KMS-11 (cell line): ENCODE measurements at regions not wholly inside any gene's neighbourhood (a gene's known extent, or its start where the extent isn't known, plus 50 kb on each side); places are given as distances from the start of the nearest gene placed in this dataset.

Experiments
- H2AFZ ChIP-seq: fragments of 200-600 bp; sonication (generic); 2 replicates; pipeline ENCODE4 v1.6.1; 2016; ENCODE audit warnings: antibody characterized with exemption, mixed run types, low read depth
- H3K27ac ChIP-seq: fragments of 200-600 bp; sonication (generic); 2 replicates; pipeline ENCODE4 v1.6.1; 2016; ENCODE audit warnings: mild to moderate bottlenecking, mixed run types
- H3K27me3 ChIP-seq: fragments of 200-600 bp; sonication (generic); 2 replicates; pipeline ENCODE4 v1.6.1; 2017; ENCODE audit warnings: mild to moderate bottlenecking, low read depth, mixed run types, moderate library complexity; ENCODE audit not compliant: insufficient read depth
- H3K36me3 ChIP-seq: fragments of 200-600 bp; sonication (generic); 2 replicates; pipeline ENCODE4 v1.6.1; 2017; ENCODE audit warnings: mild to moderate bottlenecking, mixed run types; ENCODE audit not compliant: insufficient read depth
- H3K4me1 ChIP-seq: fragments of 200-600 bp; sonication (generic); 2 replicates; pipeline ENCODE4 v1.6.1; 2016; ENCODE audit warnings: mild to moderate bottlenecking, low read depth, mixed run types; ENCODE audit not compliant: poor library complexity, severe bottlenecking
- H3K4me2 ChIP-seq: fragments of 200-600 bp; sonication (generic); 2 replicates; pipeline ENCODE4 v1.7.0; 2016; ENCODE audit warnings: mild to moderate bottlenecking, mixed run types
- H3K4me3 ChIP-seq: fragments of 200-600 bp; sonication (generic); IDR thresholded peaks from 2 replicates; pipeline ENCODE4 v1.6.1; 2017; ENCODE audit warnings: low read depth, low read length, mixed read lengths; ENCODE audit not compliant: insufficient read depth
- H3K79me2 ChIP-seq: fragments of 200-600 bp; sonication (generic); 2 replicates; pipeline ENCODE4 v1.6.1; 2016; ENCODE audit warnings: low read depth, mixed run types; ENCODE audit not compliant: insufficient read depth
- H3K9ac ChIP-seq: fragments of 200-600 bp; sonication (generic); 2 replicates; pipeline ENCODE4 v1.6.1; 2016; ENCODE audit warnings: mild to moderate bottlenecking, mixed run types
- H4K20me1 ChIP-seq: fragments of 200-600 bp; sonication (generic); 2 replicates; pipeline ENCODE4 v1.6.1; 2016; ENCODE audit warnings: mild to moderate bottlenecking, mixed run types; ENCODE audit not compliant: insufficient read depth
- CTCF ChIP-seq: fragments of 200-600 bp; sonication (generic); conservative IDR thresholded peaks from 2 replicates; pipeline ENCODE4 v1.6.1; 2017; ENCODE audit warnings: low read depth, mild to moderate bottlenecking, antibody characterized with exemption, low read length, moderate library complexity, mixed read lengths

GRCh38 chr2:51472300-51472699 lies 440.4 kb upstream of the NRXN1 start:
- H3K4me2 ChIP-seq: no peak overlapping the region
- no peaks in the 10 kb centered on the region for H3K79me2 ChIP-seq
- H3K9ac ChIP-seq: no peak overlapping the region
- TF ChIP-seq CTCF: no peak
- no peaks in the 10 kb centered on the region for H3K4me1 ChIP-seq
- H4K20me1 ChIP-seq: no peaks in the 10 kb centered on the region
- H2AFZ ChIP-seq: no peak overlapping the region
- no peaks in the 10 kb centered on the region for H3K27me3 ChIP-seq
- H3K4me3 ChIP-seq: no peak overlapping the region
- no peak overlapping the region for H3K27ac ChIP-seq
- H3K36me3 ChIP-seq: no peaks in the 10 kb centered on the region

GRCh38 chr2:51469102-51469501 lies 437.2 kb upstream of the NRXN1 start:
- Histone ChIP-seq H3K4me1 (no peaks in the 10 kb centered on the region), H3K79me2 (no peaks in the 10 kb centered on the region), H3K27me3 (no peaks in the 10 kb centered on the region), H3K4me3 (no peak overlapping the region), H3K4me2 (no peak overlapping the region), H2AFZ (no peak overlapping the region), H4K20me1 (no peaks in the 10 kb centered on the region), H3K27ac (no peak overlapping the region), H3K36me3 (no peaks in the 10 kb centered on the region), H3K9ac (no peak overlapping the region)
- TF ChIP-seq CTCF: no peak

- Histone ChIP-seq H3K4me1 (no peaks in the 10 kb centered on the region), H3K9ac (no peak overlapping the region), H4K20me1 (no peaks in the 10 kb centered on the region), H3K36me3 (no peaks in the 10 kb centered on the region), H3K27ac (no peak overlapping the region), H3K79me2 (no peaks in the 10 kb centered on the region), H3K4me3 (no peak overlapping the region), H3K4me2 (no peak overlapping the region), H2AFZ (no peak overlapping the region), H3K27me3 (no peaks in the 10 kb centered on the region)
- TF ChIP-seq CTCF: no peak
Measured at GRCh38 chr2:51465326-51465725, 433.4 kb upstream of the NRXN1 start.

- TF ChIP-seq CTCF: no peak
- H3K79me2 ChIP-seq: no peaks in the 10 kb centered on the region
Measured at GRCh38 chr2:51454177-51454576, 422.2 kb upstream of the NRXN1 start.

More at GRCh38 chr2:51454177-51454576, 422.2 kb upstream of the NRXN1 start:
- no peaks in the 10 kb centered on the region for H4K20me1 ChIP-seq
- H3K4me3 ChIP-seq: no peak overlapping the region
- H3K27ac ChIP-seq: no peak overlapping the region
- H3K4me1 ChIP-seq: peaks cover 4% of the 10 kb centered on the region
- no peak overlapping the region for H2AFZ ChIP-seq
- H3K36me3 ChIP-seq: no peaks in the 10 kb centered on the region
- no peaks in the 10 kb centered on the region for H3K27me3 ChIP-seq
- H3K9ac ChIP-seq: no peak overlapping the region
- no peak overlapping the region for H3K4me2 ChIP-seq
